GM18517 (cell line): ENCODE measurements at regions not wholly inside any gene's neighbourhood (a gene's known extent, or its start where the extent isn't known, plus 50 kb on each side); places are given as distances from the start of the nearest gene placed in this dataset.
A peak's percentile ranks its signal among the peaks of the same experiment; 100 is the strongest.

Experiments used
- ATAC-seq: cut with Tn5 transposase; IDR thresholded peaks from one replicate; pipeline ENCODE4 v1.9.1; 2021; ENCODE audit warnings: mild to moderate bottlenecking, moderate library complexity; ENCODE audit not compliant: unreplicated experiment

- no peak for ATAC-seq
Measured at GRCh38 chr12:102781117-102781516, 135.9 kb downstream of the PAH start.

GRCh38 chr12:102776041-102776440 lies 141.0 kb downstream of the PAH start:
- no peak for ATAC-seq

- no peak for ATAC-seq
Measured at GRCh38 chr12:102769323-102769916, 147.6 kb downstream of the PAH start.

GRCh38 chr12:102766961-102767360 lies 150.1 kb downstream of the PAH start:
- ATAC-seq: no peak

- ATAC-seq: no peak
Measured at GRCh38 chr12:102765736-102766135, 151.3 kb downstream of the PAH start.

GRCh38 chr12:102763471-102763870 lies 153.6 kb downstream of the PAH start:
- ATAC-seq: no peak

GRCh38 chr12:102763061-102763460 lies 154.0 kb downstream of the PAH start:
- no peak for ATAC-seq

GRCh38 chr12:102760322-102760721 lies 156.7 kb downstream of the PAH start:
- ATAC-seq: no peak

GRCh38 chr12:102759466-102759865 lies 157.6 kb downstream of the PAH start:
- ATAC-seq: no peak

- no peak for ATAC-seq
Measured at GRCh38 chr12:102757882-102758226, 159.2 kb downstream of the PAH start.

GRCh38 chr12:102757154-102757881 lies 159.7 kb downstream of the PAH start:
- no peak for ATAC-seq

GRCh38 chr12:102756530-102756929 lies 160.5 kb downstream of the PAH start:
- no peak for ATAC-seq

GRCh38 chr12:102755266-102755665 lies 161.8 kb downstream of the PAH start:
- no peak for ATAC-seq

- ATAC-seq: no peak
Measured at GRCh38 chr12:102753802-102754201, 163.2 kb downstream of the PAH start.

GRCh38 chr12:102748704-102749103 lies 168.3 kb downstream of the PAH start:
- ATAC-seq: no peak

GRCh38 chr12:102746963-102747362 lies 170.1 kb downstream of the PAH start:
- no peak for ATAC-seq

GRCh38 chr12:102745971-102746600 lies 171.0 kb downstream of the PAH start:
- no peak for ATAC-seq

GRCh38 chr12:102741196-102741595 lies 175.8 kb downstream of the PAH start:
- ATAC-seq: no peak

GRCh38 chr12:102740141-102740955 lies 176.7 kb downstream of the PAH start:
- no peak for ATAC-seq

- ATAC-seq: no peak
Measured at GRCh38 chr12:102736328-102736727, 180.7 kb downstream of the PAH start.

- peak; percentile 99 for ATAC-seq
Measured at GRCh38 chr12:102735104-102735503, 181.9 kb downstream of the PAH start.

GRCh38 chr12:102730996-102731395 lies 186.0 kb downstream of the PAH start:
- no peak for ATAC-seq
